HG03060 (cell line): ENCODE measurements at regions not wholly inside any gene's neighbourhood (a gene's known extent, or its start where the extent isn't known, plus 50 kb on each side); places are given as distances from the start of the nearest gene placed in this dataset.

ENCODE experiments used
- ATAC-seq: cut with Tn5 transposase; IDR thresholded peaks from one replicate; pipeline ENCODE4 v1.9.1; 2021; ENCODE audit warnings: low read depth, moderate number of reproducible peaks; ENCODE audit not compliant: unreplicated experiment

GRCh38 chr1:87194271-87194774 lies 134.4 kb upstream of the LMO4 start:
- ATAC-seq = no peak

- ATAC-seq = no peak
Measured at GRCh38 chr1:87194856-87195255, 133.8 kb upstream of the LMO4 start.

- ATAC-seq = no peak
Measured at GRCh38 chr1:87196110-87196827, 132.4 kb upstream of the LMO4 start.

DNA sequence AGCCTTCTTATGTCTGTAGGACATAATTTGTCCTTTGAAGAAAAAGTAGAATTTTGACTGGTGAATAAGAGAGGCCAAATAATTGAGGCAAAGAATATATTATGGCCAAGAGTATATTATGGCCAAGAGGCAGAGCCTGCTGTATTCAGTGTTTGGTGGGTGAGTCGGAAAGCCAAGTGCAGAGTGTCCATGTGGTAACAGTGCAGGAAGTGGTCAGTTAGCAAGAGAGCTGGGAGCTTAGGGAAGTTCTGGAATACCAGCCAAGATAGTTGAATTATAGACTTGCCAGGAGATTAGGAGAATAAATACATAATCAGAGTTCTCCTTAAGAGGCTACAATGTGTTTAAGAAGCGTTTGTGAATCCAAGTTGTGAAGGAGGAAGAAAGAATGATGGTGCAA lies 131.5 kb upstream of the LMO4 start:
- ATAC-seq = no peak

GRCh38 chr1:87197641-87198040 lies 131.0 kb upstream of the LMO4 start:
- ATAC-seq = no peak

DNA sequence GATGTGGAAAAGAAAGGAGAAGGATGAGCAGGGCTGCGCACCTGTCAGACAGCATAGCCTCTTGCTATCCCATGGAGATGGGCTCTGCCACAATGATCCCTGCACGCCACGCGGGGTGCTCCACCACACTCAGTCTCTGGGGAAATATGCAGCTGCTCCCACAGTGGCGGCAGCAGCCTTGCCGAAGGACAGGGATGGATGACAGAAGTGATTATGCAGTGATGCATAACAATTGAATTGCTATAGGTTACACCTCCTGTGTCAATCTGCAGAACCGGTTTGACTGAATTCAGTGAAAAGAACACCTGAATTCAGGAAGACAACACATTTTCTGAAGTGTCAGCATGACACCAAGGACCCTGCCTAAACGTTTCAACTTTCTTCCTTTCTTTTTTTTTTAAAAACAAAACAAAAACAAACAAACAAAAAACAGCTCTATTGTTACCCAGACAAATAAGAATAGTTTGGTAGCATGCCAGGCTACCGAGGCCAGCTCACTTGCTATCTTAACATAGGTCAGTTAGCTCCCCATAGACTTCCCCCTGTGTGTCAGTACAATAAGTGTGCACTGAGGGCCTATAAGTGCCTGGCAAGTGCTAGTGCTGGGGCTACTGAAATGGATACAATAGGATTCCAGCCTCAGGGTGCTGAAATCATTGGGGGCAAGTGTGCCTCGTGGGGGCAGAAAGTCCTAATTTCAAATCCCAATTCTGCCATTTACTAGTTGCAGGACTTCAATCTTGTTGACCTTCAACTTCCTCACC lies 127.6 kb upstream of the LMO4 start:
- no peak for ATAC-seq

DNA sequence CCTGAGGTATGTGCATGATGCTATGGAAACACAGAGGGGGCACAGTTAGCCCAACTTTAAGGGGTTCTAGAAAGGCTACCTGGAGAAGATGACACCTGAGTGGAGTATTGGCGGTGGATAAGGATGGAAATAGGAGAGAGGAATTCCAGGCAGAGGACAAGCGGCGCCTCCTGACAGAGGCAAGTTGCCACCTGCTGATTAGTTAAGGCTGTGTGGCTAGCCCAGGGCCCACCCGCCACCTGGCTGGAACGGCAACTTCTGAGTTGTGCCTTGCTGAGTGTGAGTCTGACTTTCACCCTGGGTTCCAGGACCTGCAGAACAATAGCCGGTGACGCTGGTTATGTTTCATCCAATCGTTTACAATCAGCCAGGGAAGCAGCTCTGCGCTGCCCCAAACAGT lies 126.9 kb upstream of the LMO4 start:
- no peak for ATAC-seq

DNA sequence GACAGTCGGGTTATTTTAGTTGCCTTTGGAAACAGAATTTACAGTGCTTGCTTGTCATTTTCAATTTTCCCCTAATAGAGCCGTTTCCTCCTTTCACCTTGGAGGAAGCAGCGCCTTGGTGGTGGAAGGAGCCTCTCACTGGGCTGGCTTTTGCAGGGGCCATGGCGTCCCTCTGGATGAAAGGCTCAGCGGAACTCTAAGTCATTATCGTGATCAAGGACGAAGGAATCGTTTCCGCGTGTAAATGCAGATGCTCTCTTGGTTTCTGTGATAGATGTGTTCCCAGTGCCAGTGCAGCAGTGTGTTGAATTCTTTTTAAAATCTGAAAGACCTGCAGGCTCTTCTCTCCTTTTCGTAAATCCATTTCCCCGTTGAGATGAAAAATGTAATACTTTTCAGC lies 126.2 kb upstream of the LMO4 start:
- ATAC-seq = no peak

DNA sequence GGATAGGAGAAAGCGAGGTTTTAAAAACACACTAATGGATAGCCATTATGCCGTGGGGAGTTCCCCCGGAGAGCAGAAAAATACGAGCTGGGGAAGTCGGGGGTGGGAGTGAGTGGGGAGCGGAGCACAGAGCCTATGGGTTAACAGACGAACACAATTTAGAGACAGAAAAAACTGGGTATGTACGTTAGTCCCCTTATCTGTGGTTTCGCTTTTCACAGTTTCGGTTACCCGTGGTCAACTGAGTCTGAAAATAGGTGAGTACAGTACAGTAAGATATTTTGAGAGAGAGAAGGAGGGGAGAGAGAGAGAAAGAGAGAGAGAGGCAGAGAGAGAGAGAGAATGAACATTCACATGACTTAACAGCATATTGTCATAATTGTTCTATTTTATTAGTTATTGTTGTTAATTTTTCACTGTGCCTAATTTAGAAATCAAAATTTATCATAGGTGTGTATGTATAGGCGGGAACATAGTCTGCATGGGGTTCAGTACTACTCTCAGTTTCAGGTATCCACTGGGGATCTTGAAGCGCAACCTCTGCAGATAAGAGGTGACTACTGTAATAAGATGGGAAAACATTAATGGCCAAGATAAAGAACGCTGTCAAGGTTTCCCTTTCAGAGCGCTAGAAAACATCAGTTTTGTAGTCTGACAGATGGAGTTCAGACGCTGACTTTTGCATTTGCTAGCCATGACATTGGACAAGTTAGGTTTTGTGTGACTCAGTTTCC lies 125.6 kb upstream of the LMO4 start:
- ATAC-seq = peak; percentile 84

- ATAC-seq = no peak
Measured at GRCh38 chr1:87203904-87204303, 124.8 kb upstream of the LMO4 start.

DNA sequence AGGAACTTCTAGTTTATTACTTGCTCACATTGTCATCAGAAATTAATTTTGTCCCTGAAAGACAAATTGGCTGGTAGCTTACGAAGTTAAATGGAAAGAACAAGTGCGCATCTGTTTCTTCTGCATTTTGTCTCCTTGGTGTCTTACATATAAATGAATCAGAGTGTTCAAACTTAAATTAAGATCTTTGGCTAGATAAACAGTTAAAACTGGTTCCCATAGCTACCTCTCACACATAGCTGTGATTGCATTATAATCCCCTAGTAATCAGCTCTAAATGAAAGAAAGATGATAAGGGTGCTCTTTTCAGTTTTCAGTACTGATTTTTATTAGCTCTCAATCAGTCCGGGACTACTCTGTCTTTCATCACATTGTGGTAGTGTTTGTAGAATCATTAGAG lies 124.2 kb upstream of the LMO4 start:
- ATAC-seq = no peak

DNA sequence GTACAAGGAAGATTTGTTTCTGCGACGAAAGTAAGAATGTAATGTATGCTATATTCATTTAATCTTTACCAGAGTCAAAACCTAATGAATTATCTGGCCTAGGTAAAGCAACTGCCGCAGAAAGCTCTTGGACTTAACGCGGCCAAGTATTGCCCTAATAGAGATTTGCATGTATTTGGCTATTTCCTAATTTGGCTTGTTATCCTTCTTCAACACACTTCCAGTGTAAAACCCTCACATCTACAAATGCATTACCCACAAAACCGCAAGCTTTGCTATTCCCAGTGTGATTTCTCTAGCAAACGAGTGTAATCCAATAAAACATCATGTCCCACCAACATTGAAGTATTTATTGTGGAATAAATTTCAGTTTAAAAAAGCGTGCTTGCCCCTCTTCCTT lies 123.8 kb upstream of the LMO4 start:
- ATAC-seq = no peak

DNA sequence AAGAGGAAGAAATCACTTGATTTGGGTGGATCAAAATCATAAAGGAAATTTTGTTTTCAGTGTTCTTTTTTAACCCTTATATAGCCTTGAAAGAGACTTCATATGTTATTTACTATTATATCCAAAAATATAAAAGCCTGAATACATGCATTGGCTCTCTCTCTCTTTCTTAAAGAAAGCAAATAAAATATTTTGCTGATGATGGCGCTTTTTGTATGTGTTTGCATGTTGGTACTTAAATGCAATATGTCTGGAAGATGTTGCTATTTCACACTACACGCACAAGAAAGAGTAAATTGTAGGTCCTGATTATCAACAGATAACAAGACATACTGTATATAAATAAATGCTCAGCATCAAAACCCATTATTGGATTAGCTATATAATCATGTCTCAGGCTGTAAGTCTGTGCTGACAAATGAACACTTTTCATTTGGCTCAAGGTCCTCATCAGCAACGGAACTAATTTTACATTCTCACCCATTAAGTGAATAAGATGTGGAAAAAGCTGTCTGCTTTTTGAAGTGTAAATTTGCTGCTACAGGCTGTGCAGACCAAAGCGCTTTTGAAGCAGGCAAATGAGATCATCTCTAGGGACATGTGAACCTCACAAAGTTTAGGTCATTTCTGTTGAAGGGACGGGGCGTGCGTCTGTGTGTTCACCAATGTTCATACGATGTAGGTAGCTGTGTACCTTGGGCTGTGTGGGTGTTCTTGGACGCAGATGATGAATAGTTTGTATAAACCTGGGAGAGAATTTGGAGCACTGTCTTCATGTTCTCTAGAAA lies 122.4 kb upstream of the LMO4 start:
- ATAC-seq = no peak

DNA sequence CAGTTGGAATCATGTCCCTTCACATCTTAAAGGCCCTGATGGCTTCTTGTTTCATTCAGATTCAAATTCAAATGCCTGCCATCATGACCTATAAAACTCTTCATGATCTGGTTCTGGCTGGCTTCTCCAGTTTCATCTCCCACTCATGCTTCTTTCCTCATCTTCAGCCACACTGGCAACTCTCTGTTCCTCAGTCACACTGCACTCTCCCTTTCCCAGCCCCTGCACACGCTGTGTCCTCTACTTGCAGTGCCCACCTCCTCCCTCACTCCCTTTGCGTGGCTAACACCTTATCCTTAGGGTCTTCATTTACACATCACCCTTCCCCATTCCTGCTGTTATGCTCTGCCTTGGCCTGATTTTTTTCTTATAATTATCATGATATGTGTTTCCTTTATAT lies 120.6 kb upstream of the LMO4 start:
- no peak for ATAC-seq

- no peak for ATAC-seq
Measured at GRCh38 chr1:87208931-87209330, 119.7 kb upstream of the LMO4 start.

GRCh38 chr1:87210151-87210550 lies 118.5 kb upstream of the LMO4 start:
- no peak for ATAC-seq

DNA sequence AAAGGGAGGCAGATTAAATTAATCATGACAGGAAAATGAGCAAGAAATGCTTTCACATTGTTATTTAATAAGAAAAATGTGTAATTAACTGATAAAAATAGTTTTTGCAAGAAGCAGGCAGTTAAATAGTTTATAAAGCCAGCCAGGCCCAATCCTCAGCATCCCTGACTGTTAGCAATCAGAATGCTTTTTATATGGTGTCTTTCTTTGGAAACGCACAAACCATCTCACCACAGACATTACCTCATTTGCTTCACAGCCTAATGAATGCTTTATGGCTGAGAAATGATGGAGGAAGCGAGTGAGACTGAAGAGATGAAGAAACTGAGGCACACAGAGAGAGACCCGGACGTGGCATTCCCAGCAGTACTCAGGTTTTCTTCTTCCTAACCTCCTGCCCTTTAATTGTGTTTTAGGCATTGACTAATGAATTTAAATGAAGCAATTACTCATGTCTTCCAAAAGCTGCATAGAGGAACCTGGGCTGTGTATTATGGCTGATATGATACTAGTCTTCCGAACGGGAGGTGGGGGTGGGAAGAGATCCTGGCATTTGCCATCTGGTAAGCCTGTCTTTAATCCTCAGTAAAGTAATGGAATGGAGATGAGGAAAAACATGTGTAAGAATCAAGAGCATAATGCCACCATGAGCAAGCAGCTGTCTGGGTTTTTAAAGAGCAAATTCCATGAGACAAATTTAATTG lies 116.1 kb upstream of the LMO4 start:
- no peak for ATAC-seq

GRCh38 chr1:87213135-87213515 lies 115.6 kb upstream of the LMO4 start:
- ATAC-seq = no peak

DNA sequence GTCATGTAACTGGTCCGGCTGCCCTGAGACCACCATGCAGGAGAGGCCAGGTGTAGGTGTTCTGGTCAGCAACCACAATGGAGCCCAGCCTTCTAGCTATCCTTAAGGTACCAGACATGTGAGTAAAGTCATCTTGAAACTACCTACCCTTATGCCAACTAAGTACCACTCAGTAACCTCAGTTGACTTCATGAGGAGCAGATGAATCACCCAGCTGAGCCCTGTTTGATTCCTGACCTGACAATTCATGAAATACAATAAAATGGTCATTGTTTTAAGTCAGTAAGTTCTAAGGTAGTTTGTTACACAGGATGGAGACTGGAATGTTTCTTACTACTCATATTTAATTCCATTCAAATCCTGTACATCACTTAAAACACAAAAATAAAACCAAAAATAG lies 113.1 kb upstream of the LMO4 start:
- ATAC-seq = no peak

DNA sequence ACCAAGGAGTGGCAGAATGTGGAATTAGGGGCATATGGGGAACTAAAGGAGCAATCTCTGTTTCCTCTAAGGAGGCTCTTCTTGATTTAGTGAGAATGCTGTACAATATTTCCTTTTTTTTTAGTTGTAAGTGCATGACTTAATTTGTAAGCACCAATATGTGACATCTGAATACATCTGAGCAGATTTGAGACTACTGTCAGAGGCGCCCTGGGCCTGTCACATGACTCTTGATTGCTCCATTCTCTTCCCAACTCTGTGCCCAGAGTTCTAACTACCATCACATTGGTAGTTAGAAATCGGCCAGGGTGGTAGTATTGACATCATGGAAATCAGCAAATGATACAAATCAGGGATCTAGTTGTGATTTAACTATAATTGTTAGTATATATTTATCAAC lies 110.1 kb upstream of the LMO4 start:
- ATAC-seq = no peak
